Esophagus squamous epithelium (tissue), 5 donors: ENCODE measurements at regions not wholly inside any gene's neighbourhood (a gene's known extent, or its start where the extent isn't known, plus 50 kb on each side); places are given as distances from the start of the nearest gene placed in this dataset.

Experiments
- DNase-seq: peaks from one replicate; lab custom pipeline; 2025; lab: John Stamatoyannopoulos, UW
- H3K27ac ChIP-seq, 4 donors: fragments of 200-600 bp; sonication (generic); one replicate each; pipeline ENCODE4 v1.5.1; 2016 to 2019; ENCODE audit warnings: mild to moderate bottlenecking in 1 of 4
- H3K27me3 ChIP-seq, 4 donors: fragments of 200-600 bp; sonication (generic); 1 replicate in 3 of 4; 2 replicates in 1 of 4; pipeline versions ENCODE4 v1.5.1 to v1.6.0; 2017 to 2021; ENCODE audit warnings: antibody characterized with exemption in 1 of 4
- H3K36me3 ChIP-seq, 3 donors: fragments of 200-600 bp; sonication (generic); one replicate each; pipeline ENCODE4 v1.5.1; 2016 to 2019
- H3K4me1 ChIP-seq, 3 donors: fragments of 200-600 bp; sonication (generic); one replicate each; pipeline ENCODE4 v1.5.1; 2017 to 2019
- H3K4me3 ChIP-seq, 4 donors: fragments of 200-600 bp; sonication (generic); 1 replicate in 3 of 4; 2 replicates in 1 of 4; pipeline ENCODE4 v1.5.1; 2016 to 2019; ENCODE audit warnings: mild to moderate bottlenecking in 2 of 4, moderate library complexity in 1 of 4
- H3K9me3 ChIP-seq, 3 donors: fragments of 200-600 bp; sonication (generic); one replicate each; pipeline ENCODE4 v1.5.1; 2016 to 2019
- CTCF ChIP-seq, 6 experiments: fragments of 450-650 bp in 4 of 6; fragments of 200-600 bp in 2 of 6; sonication (generic) in 2 of 6; IDR thresholded peaks; one replicate each; pipeline ENCODE4 v1.5.1; 2016 to 2019; ENCODE audit warnings: antibody characterized with exemption in 6 of 6, mild to moderate bottlenecking in 4 of 6, moderate library complexity in 4 of 6
- POLR2A ChIP-seq, 4 donors: fragments of 450-650 bp; IDR thresholded peaks; one replicate each; pipeline ENCODE4 v1.6.1; 2017; ENCODE audit warnings: antibody characterized with exemption in 4 of 4, mild to moderate bottlenecking in 4 of 4, moderate library complexity in 3 of 4
- WGBS, 2 donors: methylation state at CpG; one replicate each; pipeline ENCODE4 v1.1.5; 2018; 5-methylcytosine and 5-hydroxymethylcytosine counted together
- intact Hi-C: fragments of 100-400 bp; cut with DNase I; formaldehyde crosslinking; loops from one replicate; pipeline ENCODE4 v1.15.0; 2022
- donor health status: DM: yes; HTN: yes; CAD: no.

GRCh38 chr2:136448432-136448831 is 316.9 kb upstream of the THSD7B start:
- H3K4me3 ChIP-seq: no peak overlapping the region
- DNase-seq: no peak
- no peak for TF ChIP-seq CTCF (IDR thresholded peaks at IDR 0.05)
- TF ChIP-seq POLR2A (IDR thresholded peaks at IDR 0.05): no peak
- H3K36me3 ChIP-seq: no peaks in the 10 kb centered on the region
- no peaks in the 10 kb centered on the region for H3K4me1 ChIP-seq
- intact Hi-C loops: no loop called here
- H3K9me3 ChIP-seq: no peaks in the 10 kb centered on the region
- 30 to 56% methylated on average over 1 of the region's 1 CpG for WGBS, 2 donors
- H3K27me3 ChIP-seq: peaks cover 0 to 5% (median 0%) of the 10 kb centered on the region in 4 donors
- no peak overlapping the region for H3K27ac ChIP-seq

- peaks cover 0 to 5% (median 0%) of the 10 kb centered on the region in 4 donors for H3K27me3 ChIP-seq
- no peak for TF ChIP-seq CTCF (IDR thresholded peaks at IDR 0.05)
- TF ChIP-seq POLR2A (IDR thresholded peaks at IDR 0.05): no peak
- intact Hi-C loops: no loop called here
- no peak for DNase-seq
- 47 to 75% methylated on average over 6 to 7 of the region's 7 CpGs for WGBS, 2 donors
- H3K9me3 ChIP-seq: no peaks in the 10 kb centered on the region
- H3K4me3 ChIP-seq: no peak overlapping the region
- H3K36me3 ChIP-seq: no peaks in the 10 kb centered on the region
- peak overlapping the region in 1 of 4 donors; percentile 29 for H3K27ac ChIP-seq
- H3K4me1 ChIP-seq: no peaks in the 10 kb centered on the region
Observed at GRCh38 chr2:136444323-136444722, 321.0 kb upstream of the THSD7B start.

DNA sequence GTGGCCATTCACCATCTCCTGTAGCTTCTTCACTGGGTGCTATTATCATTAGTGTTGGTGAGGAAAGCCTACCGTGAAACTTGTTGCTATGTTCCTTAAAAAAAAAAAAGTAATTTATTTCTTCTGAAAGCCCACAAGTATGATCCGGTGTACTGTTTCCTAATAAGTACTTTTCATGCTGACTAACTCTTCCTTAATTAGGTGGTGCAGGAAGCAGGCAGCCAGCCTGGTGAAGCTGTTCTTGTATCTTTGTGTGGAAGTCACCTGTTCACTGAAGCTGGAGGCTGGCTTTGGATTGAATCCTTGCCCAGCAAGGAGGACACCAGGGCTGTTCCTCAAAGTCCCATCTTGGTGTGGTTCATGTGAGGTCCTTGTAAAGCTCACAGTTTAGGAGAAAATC is 321.7 kb upstream of the THSD7B start:
- H3K27ac ChIP-seq: peak overlapping the region in 1 of 4 donors; percentile 29
- 35 to 48% methylated on average over 2 of the region's 2 CpGs for WGBS, 2 donors
- H3K4me1 ChIP-seq: no peaks in the 10 kb centered on the region
- H3K9me3 ChIP-seq: no peaks in the 10 kb centered on the region
- no peak for DNase-seq
- no peaks in the 10 kb centered on the region for H3K36me3 ChIP-seq
- TF ChIP-seq POLR2A (IDR thresholded peaks at IDR 0.05): no peak
- TF ChIP-seq CTCF (IDR thresholded peaks at IDR 0.05): no peak
- H3K27me3 ChIP-seq: peaks cover 0 to 5% (median 0%) of the 10 kb centered on the region in 4 donors
- no peak overlapping the region for H3K4me3 ChIP-seq
- intact Hi-C loops: no loop called here

DNA sequence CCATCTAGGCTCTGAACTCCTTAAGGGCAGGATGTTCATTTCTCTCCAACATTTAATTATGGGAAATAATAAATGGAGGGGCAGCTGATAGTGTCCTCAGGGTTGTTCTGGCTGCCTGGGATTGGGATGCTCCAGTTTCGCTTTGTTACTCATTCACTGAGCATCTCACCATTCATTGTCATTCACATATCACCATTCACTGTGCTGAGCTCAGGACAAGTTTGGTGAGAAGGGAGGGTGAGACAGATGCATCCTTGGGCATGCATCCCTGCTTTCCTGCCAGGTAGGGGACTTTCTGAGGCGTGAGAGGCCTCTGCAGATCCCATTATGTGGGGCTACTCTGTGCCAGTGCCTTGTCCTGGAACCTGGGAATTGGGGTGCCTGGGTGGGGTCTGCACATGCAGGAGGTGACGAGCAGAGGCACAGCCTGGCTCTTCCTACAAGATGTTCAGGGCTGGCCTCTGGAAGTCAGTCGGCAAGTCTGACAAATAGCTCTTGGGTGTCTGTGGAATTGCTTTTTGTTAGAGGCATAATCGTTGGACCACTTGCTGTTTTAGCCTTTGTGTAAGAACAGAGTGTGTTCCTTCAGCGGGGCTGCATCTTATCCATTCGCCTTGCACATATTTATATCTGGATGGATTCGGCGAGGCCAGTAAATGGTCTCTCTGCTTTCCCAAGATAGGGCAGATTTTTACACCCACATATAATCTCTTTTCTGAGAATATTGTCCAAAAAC is 323.2 kb upstream of the THSD7B start:
- H3K27me3 ChIP-seq: peaks cover 0 to 4% (median 0%) of the 10 kb centered on the region in 4 donors
- H3K36me3 ChIP-seq: no peaks in the 10 kb centered on the region
- H3K9me3 ChIP-seq: no peaks in the 10 kb centered on the region
- H3K27ac ChIP-seq: no peak overlapping the region
- no peak for DNase-seq
- no peaks in the 10 kb centered on the region for H3K4me1 ChIP-seq
- intact Hi-C loops: no loop called here
- H3K4me3 ChIP-seq: no peak overlapping the region
- 79 to 83% methylated on average over 7 to 9 of the region's 9 CpGs for WGBS, 2 donors
- TF ChIP-seq CTCF (IDR thresholded peaks at IDR 0.05): no peak
- TF ChIP-seq POLR2A (IDR thresholded peaks at IDR 0.05): no peak

GRCh38 chr2:136439064-136439676 is 321.2 kb upstream of the CXCR4 start:
- intact Hi-C loops: no loop called here
- no peak for TF ChIP-seq POLR2A (IDR thresholded peaks at IDR 0.05)
- no peak for TF ChIP-seq CTCF (IDR thresholded peaks at IDR 0.05)

More at GRCh38 chr2:136439064-136439676, 321.2 kb upstream of the CXCR4 start:
- Histone ChIP-seq H3K4me3 (no peak overlapping the region), H3K9me3 (no peaks in the 10 kb centered on the region), H3K4me1 (no peaks in the 10 kb centered on the region), H3K36me3 (no peaks in the 10 kb centered on the region), H3K27ac (no peak overlapping the region), H3K27me3 (peaks cover 0 to 4% (median 0%) of the 10 kb centered on the region in 4 donors)
- DNase-seq: no peak
- 51 to 64% methylated on average over 5 of the region's 5 CpGs for WGBS, 2 donors
